ENCODE measurements at regions not wholly inside any gene's neighbourhood (a gene's known extent, or its start where the extent isn't known, plus 50 kb on each side); places are given as distances from the start of the nearest gene placed in this dataset.

GRCh38 chr6:167684276-167685104 is 142.2 kb upstream of the AFDN start:
- TF ChIP-seq CTCF (IDR thresholded peaks at IDR 0.05 in 8 of 11, conservative IDR thresholded peaks at IDR 0.05 in 3 of 11): no peak
- TF ChIP-seq POLR2AphosphoS5 (IDR thresholded peaks at IDR 0.05): no peak
- no peak for TF ChIP-seq POLR2A (IDR thresholded peaks at IDR 0.05)
